ENCODE measurements at regions not wholly inside any gene's neighbourhood (a gene's known extent, or its start where the extent isn't known, plus 50 kb on each side); places are given as distances from the start of the nearest gene placed in this dataset.

DNA sequence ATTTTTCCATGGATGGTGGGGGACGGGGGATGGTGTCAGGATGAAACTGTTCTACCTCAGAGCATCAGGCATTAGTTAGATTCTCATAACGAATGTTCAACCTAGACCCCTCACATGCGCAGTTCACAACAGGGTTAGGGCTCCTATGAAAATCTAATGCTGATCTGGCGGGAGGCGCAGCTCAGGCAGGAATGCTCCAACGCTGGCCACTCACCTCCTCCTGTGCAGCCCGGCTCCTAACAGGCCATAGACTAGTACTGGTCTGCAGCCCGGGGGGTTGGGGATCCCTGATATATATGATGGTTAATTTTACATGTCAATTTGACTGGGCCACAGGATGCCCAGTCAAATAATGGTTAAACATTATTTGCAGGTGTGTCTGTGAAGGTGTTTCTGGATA lies 199.0 kb upstream of the NR4A3 start:
- H3K36me3 ChIP-seq = no peaks in the 10 kb centered on the region
- DNase-seq = no peak
- no peak overlapping the region for H3K27ac ChIP-seq
- no peaks in the 10 kb centered on the region for H3K27me3 ChIP-seq
- no peaks in the 10 kb centered on the region for H3K4me1 ChIP-seq
- no peaks in the 10 kb centered on the region for H3K9me3 ChIP-seq
- TF ChIP-seq, protein P1, sequence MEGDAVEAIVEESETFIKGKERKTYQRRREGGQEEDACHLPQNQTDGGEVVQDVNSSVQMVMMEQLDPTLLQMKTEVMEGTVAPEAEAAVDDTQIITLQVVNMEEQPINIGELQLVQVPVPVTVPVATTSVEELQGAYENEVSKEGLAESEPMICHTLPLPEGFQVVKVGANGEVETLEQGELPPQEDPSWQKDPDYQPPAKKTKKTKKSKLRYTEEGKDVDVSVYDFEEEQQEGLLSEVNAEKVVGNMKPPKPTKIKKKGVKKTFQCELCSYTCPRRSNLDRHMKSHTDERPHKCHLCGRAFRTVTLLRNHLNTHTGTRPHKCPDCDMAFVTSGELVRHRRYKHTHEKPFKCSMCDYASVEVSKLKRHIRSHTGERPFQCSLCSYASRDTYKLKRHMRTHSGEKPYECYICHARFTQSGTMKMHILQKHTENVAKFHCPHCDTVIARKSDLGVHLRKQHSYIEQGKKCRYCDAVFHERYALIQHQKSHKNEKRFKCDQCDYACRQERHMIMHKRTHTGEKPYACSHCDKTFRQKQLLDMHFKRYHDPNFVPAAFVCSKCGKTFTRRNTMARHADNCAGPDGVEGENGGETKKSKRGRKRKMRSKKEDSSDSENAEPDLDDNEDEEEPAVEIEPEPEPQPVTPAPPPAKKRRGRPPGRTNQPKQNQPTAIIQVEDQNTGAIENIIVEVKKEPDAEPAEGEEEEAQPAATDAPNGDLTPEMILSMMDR (IDR thresholded peaks at IDR 0.05) = no peak
- TF ChIP-seq POLR2A (IDR thresholded peaks at IDR 0.05) = no peak
- 80 to 81% methylated on average over 8 of the region's 8 CpGs for WGBS, 2 donors
- intact Hi-C loops (cut with DNase I) = no loop called here
- no peak overlapping the region for H3K4me3 ChIP-seq

DNA sequence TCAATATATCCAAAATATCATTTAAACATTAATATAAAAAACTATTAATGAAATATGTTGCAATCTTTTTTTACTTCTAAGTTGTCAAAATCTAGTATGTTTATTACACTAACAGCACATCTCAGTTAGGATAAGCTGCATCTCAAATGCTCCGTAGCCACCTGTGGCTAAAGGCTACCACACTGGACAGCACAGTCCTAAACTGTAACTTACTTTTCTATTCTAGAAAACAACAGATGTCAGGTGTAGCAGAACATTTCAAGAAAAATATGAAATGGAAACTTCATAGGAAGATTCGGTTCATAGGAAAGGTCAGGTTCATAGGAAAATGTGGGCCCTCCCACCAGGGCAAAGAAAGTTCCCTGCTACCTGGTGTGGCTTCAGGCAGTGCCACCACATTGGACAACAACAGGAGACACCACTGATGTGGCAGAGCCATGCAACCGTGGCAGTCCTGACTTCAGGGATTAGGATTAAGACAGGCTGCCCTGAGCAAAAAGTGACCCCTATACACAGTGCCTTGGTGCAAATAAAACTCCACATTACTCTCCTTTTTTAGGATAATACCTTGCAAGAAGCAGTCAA lies 197.8 kb upstream of the NR4A3 start:
- TF ChIP-seq, protein P1 (IDR thresholded peaks at IDR 0.05) = no peak
- TF ChIP-seq POLR2A (IDR thresholded peaks at IDR 0.05) = no peak
- H3K27me3 ChIP-seq = no peaks in the 10 kb centered on the region
- no peaks in the 10 kb centered on the region for H3K4me1 ChIP-seq
- H3K4me3 ChIP-seq = no peak overlapping the region
- intact Hi-C loops (cut with DNase I) = no loop called here
- DNase-seq = no peak
- H3K9me3 ChIP-seq = no peaks in the 10 kb centered on the region
- no peak overlapping the region for H3K27ac ChIP-seq
- no peaks in the 10 kb centered on the region for H3K36me3 ChIP-seq
- 68 to 72% methylated on average over 3 of the region's 3 CpGs for WGBS, 2 donors

DNA sequence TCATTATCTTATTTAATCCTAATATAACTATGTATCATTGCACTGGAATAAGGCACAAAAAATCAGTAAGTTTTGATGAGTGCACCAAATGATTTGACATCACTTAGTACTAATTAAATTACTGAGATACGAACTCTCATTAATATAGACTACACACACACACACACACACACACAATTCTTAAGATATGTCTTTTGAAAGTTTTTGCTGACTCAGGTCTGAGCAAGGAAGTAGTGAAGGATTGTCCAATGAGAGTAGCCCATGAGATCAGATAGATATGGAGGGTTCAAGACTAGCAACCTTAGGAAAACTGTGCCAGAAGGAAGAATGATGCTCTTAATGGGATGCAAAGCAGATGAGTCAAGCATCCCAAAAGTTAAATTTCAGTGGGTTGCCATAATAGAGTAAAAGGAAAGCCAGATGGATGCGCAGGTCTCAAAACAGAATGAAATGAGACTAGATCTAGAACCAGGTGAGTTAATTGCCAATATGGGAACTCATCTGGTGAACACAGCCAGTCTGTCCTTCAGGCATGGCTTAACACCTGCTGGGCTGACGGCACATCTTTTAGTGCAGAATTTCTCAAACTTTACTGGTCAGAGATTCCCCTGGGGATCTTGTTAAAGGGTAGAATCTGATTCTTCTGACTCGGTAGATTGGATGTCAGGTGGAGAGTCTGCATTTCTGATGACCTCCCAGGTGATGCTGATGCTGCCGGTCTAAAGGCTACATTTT lies 197.0 kb upstream of the NR4A3 start:
- Histone ChIP-seq H3K36me3 (no peaks in the 10 kb centered on the region), H3K27ac (no peak overlapping the region), H3K4me1 (no peaks in the 10 kb centered on the region), H3K27me3 (no peaks in the 10 kb centered on the region), H3K4me3 (no peak overlapping the region), H3K9me3 (no peaks in the 10 kb centered on the region)
- intact Hi-C loops (cut with DNase I) = no loop called here
- no peak for TF ChIP-seq POLR2A (IDR thresholded peaks at IDR 0.05)
- TF ChIP-seq, protein P1 (IDR thresholded peaks at IDR 0.05) = no peak
- no peak for DNase-seq
- 88 to 96% methylated on average over 5 of the region's 5 CpGs for WGBS, 2 donors

DNA sequence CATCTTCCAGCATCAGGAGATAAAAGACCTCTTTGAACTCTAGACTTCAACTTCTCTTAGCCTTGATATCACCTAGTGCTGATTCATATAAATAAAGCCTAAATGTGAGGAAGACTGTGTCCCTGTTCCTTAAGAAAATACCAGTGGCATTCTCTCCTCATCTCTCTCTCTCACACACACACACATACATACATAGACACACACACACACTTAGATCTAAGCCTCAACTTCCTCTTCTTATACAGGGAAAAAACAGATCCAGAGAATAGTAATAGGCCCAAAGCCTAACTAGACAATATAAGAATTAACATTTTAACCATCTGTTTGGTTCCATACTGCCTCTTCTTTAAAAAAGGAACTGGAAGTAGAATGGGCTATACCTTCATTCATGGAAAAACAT lies 195.3 kb upstream of the NR4A3 start:
- no peak overlapping the region for H3K4me3 ChIP-seq
- H3K36me3 ChIP-seq = no peaks in the 10 kb centered on the region
- no peak for DNase-seq
- H3K27me3 ChIP-seq = no peaks in the 10 kb centered on the region
- intact Hi-C loops (cut with DNase I) = no loop called here
- TF ChIP-seq, protein P1 (IDR thresholded peaks at IDR 0.05) = no peak
- TF ChIP-seq POLR2A (IDR thresholded peaks at IDR 0.05) = no peak
- H3K9me3 ChIP-seq = no peaks in the 10 kb centered on the region
- no peaks in the 10 kb centered on the region for H3K4me1 ChIP-seq
- no peak overlapping the region for H3K27ac ChIP-seq

DNA sequence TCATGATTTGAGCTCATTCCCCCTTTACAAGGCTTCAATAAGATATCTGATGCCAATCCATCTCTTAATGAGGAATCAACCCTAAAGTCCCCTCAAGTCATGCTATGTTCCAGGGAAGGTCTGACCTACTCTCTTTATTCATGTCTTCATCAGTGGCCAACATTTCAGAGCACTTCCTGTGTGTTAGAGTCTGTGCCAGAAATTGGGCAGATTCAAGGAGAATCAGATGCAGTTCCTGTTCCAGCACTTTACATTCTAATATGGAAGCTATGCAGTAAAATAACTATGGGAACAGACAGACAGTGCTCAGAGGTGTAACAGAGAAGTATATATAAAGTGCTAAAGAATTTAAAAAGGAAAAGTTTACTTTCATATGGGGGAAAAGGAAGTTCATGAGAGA lies 193.4 kb upstream of the NR4A3 start:
- no peak for TF ChIP-seq POLR2A (IDR thresholded peaks at IDR 0.05)
- TF ChIP-seq, protein P1 (IDR thresholded peaks at IDR 0.05) = no peak
- no peak overlapping the region for H3K4me3 ChIP-seq
- no peaks in the 10 kb centered on the region for H3K36me3 ChIP-seq
- intact Hi-C loops (cut with DNase I) = no loop called here
- no peaks in the 10 kb centered on the region for H3K9me3 ChIP-seq
- no peaks in the 10 kb centered on the region for H3K4me1 ChIP-seq
- H3K27me3 ChIP-seq = no peaks in the 10 kb centered on the region
- no peak for DNase-seq
- H3K27ac ChIP-seq = no peak overlapping the region
